ENCODE measurements at regions not wholly inside any gene's neighbourhood (a gene's known extent, or its start where the extent isn't known, plus 50 kb on each side); places are given as distances from the start of the nearest gene placed in this dataset.
"Not testable (repeated sequence)": the region's sequence is repeated elsewhere in the genome, so short reads cannot be mapped to it uniquely, and the experiment has no call there.

- DNase-seq, result no peak
Measured at GRCh38 chr5:51034222-51034901, 348.9 kb upstream of the ISL1 start.

- DNase-seq, result no peak
Measured at GRCh38 chr5:51039424-51040329, 343.6 kb upstream of the ISL1 start.

GRCh38 chr5:51043745-51044144, 339.5 kb upstream of the ISL1 start:
- DNase-seq, result no peak

GRCh38 chr5:51047369-51047768, 335.9 kb upstream of the ISL1 start:
- DNase-seq, result no peak

GRCh38 chr5:51053361-51053760, 329.9 kb upstream of the ISL1 start:
- DNase-seq, result no peak

DNA sequence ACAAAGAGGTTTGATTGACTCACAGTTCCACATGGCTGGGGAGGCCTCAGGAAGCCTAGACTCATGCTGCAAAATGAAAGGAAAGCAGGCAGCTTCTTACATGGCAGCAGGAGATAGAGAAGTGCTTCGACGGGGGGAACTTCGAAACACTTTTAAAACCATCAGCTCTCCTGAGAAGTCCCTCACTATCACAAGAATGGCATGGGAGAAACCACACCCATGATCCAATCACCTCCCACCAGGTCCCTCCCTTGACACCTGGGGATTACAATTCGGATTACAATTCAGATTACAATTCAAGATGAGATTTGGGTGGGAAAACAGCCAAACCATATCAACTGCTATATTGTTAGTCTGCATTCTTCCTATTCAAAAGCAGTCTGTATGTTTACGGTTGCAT, 322.3 kb upstream of the ISL1 start:
- no peak for DNase-seq

DNA sequence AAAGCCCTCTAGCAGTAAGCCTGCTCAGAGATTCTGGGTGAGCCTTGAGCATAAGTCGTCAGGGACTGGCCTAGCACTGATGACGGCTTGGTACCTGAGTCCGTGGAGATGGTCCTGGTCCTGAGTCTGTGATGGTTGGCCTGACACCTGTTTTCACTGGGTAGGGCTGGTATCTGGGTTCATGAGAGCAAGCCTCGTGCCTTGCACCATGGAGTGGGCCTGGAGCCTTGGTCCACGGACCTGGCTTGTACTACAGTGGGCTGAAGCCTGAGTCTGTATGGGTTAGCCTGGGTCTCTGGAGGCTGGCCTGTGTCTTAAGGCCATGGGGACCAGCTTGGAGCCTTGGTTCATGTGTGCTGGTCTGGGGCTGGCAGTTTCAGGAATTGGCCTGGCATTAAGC, 310.3 kb upstream of the ISL1 start:
- no peak for DNase-seq

DNA sequence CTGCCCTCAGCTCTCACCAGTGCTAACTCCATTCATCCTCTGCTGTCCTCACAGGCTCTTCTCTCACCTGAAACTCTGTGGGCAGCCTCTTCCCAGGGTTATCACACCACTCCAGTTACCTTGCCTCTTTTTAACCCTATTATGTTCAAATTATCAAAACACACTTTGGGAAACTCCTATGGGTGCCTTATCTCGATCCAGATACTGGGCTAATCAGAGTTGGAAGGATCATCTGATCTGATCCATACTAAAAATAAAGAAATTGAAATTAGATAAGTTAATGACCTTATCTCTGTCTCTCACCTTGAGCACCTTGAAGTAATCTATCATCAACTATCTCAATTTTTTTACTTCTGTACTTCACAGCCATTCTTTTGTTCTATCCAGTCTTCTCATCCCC, 300.5 kb upstream of the ISL1 start:
- no peak for DNase-seq

DNA sequence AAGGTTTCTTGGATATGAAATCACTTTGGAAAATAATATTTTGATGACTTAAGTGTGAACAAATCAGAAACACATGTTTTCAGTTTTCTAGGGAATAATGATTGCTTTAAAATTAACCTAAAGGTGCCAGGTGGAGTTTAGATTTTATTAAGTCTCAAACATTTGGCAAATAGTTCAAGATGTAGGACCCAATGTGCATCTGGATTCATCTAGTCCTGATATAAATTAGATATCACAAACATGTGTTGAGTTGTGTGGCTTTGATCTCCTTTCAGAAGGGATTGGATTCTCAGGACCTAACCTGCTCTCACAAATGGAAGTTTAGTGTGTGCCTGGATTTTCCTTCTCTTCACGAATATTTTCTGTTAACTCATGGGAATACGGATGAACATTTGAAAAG, 291.4 kb upstream of the ISL1 start:
- DNase-seq, result no peak

DNA sequence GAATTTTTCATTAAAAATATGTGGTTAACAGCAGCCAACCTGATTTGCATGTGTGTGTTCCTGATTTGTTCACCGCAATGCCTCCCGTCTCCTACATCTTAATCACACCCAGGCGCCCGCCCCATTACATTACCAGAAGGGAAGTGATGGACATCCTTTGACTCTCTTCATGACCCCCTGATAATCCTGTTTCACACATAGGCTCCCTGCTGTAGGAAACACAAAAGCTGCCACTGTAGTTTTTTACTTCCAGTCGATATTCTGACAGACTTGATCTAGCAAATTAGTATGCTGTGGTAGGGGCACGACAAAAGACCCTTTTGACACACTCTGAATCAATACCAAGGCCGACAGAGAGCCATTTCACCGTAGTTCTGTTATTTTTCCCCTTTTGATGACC, 287.8 kb upstream of the ISL1 start:
- DNase-seq, result no peak

DNA sequence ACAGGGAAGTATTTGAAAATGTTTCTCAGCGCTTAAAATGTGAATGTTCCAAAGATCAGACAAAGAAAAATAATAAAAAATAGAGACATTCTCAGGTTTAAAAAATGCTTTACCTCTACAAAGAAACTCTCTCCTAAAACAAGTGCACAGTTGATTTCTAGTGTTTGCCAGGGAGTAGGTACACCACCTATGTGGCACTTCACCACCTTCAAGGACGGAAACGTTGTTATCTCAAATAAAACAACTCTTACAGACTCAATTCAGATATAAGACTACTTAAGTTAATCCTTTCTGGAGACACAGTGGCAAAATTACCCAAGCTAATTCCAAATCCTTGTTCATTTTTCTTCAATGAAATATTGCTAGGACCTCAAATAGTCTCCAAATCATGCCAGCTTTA, 286.4 kb upstream of the ISL1 start:
- DNase-seq, result no peak

DNA sequence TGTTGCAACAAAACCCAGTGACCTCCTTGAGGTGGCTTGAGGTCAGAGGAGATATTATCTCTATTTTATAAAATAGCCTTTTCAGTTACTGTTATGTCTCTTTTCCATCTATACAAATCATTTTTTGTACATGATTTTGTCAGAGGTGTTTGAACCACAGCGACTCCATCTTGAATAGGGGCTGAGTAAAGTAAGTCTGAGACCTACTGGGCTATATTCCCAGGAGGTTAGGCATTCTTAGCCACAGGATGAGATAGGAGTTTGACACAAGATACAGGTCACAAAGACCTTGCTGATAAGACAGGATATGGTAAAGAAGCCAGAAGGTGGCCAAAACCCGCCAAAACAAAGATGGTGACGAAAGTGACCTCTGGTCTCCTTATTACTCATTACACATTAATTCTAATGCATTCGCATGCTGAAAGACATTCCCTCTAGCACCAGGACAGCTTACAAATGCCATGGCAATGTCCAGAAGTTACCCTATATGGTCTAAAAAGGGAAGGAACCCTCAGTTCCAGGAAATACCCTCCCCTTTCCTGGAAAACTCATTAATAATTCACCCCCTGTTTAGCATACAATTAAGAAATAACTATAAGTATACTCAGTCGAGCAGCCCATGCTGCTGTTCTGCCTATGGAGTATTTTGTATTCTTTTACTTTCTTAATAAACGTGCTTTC, 283.9 kb upstream of the ISL1 start:
- no peak for DNase-seq

GRCh38 chr5:51104556-51104955, 278.7 kb upstream of the ISL1 start:
- no peak for DNase-seq

DNA sequence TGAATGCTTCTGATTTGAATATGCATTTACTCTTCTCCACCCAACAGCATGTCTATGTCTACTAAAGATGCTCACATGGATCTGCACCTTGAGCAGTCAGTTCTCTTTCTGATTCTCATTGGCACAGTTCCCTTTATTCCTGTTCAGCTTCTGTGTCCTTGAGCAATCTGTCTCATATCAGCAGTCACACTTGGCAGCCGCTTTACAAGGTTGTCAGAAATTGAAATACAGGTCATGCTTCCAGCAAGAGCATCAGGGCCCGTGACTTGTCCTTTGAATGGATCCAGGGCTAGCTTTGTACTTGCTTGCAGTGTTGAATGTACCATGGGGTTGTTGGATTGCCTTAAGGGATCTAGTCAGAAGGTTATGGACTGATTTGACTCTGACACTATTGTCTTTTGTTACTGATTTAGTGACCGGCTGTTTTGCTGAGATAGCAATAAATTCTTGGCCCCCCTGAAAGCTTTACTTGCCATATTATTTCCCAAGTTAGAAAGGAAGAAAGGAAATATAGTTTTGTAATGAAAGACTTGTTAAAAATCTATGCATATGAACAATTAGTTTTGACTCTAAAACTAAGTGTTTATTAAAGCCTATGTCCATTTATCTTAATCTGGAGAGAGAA, 273.4 kb upstream of the ISL1 start:
- DNase-seq, result no peak

DNA sequence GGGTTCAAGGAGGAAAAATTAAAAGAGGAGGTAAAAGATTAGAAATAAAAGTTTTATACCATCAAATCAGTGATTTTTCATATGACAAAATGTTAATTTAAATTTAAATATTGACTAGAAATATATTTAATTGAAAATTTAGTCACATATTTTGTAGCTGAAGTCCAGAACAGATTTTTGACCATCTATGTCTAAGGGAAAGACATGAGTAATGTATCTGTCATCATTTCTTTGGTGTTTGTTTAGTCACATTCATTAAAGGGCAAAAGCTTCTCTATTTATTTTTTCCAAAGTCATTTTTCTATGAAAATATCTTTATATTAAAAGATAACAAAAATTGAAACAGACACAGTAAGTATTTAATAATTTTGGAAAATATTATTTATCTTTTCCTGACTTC, 252.0 kb upstream of the ISL1 start:
- no peak for DNase-seq

DNA sequence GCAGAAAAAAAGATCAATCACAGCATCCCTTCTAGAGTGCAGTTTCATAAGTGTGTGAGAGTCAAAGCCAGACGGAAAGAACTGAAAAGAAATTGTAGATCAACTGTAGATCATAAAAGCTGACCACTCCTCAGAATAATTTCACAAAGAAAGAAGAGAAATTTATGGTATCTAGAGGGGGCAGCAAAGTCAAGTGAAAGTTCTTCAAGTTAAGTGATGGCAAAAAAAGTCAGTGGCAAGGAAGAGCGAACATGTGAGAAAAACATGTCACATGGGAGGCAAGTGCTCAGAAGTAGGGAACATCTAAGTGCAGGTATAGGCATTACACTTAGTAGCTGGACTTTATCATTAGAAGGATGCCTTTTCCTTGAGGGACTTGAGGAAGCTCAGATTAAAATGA, 245.1 kb upstream of the ISL1 start:
- DNase-seq, result no peak

DNA sequence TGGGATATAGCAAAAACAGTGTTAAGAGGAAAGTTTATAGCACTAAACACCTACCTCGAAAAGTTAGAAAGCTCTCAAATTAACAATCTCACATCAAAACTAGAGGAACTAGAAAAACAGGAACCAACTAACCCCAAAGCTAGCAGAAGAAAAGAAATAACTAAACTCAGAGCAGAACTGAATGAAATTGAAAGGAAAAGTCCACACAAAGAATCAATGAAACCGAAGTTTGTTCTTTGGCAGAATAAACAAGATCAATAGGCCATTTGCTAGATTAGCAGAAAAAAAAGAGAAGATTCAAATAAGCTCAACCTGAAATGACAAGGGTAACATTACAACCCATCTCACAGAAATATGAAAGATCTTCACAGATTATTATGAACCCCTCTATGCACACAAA, 234.8 kb upstream of the ISL1 start:
- DNase-seq, result no peak

GRCh38 chr5:51156222-51156621, 227.0 kb upstream of the ISL1 start:
- no peak for DNase-seq

DNA sequence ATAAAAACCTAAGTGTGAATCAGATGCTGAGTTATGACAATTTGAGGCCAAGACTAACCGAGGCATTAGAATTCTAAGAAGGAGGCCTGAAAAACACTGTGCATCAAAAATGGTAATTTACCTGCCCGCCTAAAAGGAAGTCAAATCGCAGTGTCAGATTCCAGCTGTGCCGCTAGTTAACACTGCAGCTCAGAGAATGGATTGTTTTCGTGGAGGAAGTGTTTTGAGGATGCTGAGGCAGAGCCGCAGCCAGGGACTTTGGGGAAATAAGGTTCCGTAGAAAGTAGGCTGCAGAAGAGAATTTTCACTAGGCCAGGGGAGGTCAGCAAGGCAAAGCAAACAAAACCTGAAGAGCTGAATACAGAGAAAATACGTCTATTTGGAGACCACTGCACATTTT, 226.4 kb upstream of the ISL1 start:
- no peak for DNase-seq

- no peak for DNase-seq
Measured at GRCh38 chr5:51159164-51159563, 224.1 kb upstream of the ISL1 start.

DNA sequence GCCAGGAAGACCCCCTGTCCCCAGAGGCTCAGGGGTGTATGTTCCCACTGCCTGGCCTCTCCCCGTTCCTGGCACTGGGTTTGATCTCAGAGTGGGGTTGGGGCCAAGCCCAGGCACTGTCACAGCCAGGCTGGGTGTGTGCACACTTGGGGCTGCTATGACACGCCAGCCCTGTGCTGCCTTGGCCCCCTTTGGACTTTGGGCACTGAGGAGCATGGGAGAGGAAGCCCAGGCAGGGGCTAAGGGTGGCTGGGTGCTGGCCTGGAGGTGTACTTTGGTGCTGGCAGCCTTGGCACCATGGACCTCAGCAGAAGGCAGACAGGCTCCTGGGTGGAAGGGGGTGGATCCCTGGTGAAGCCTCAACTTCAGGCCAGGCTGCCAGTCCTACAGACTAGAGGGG, 223.6 kb upstream of the ISL1 start:
- DNase-seq, result no peak

GRCh38 chr5:51162245-51162644, 221.0 kb upstream of the ISL1 start:
- no peak for DNase-seq

- DNase-seq, result not testable (repeated sequence)
Measured at GRCh38 chr5:51165621-51166020, 217.6 kb upstream of the ISL1 start.

Measured in NCI-H2171 (cell line).